HG02623 (cell line): ENCODE measurements at regions not wholly inside any gene's neighbourhood (a gene's known extent, or its start where the extent isn't known, plus 50 kb on each side); places are given as distances from the start of the nearest gene placed in this dataset.

ENCODE experiments used
- ATAC-seq: cut with Tn5 transposase; IDR thresholded peaks from one replicate; pipeline ENCODE4 v1.9.1; 2021; ENCODE audit warnings: moderate library complexity; ENCODE audit not compliant: unreplicated experiment

GRCh38 chr9:91039125-91039834, 237.7 kb downstream of the SYK start:
- ATAC-seq = no peak

- ATAC-seq = no peak
Observed at GRCh38 chr9:91039835-91040140, 238.2 kb downstream of the SYK start.

DNA sequence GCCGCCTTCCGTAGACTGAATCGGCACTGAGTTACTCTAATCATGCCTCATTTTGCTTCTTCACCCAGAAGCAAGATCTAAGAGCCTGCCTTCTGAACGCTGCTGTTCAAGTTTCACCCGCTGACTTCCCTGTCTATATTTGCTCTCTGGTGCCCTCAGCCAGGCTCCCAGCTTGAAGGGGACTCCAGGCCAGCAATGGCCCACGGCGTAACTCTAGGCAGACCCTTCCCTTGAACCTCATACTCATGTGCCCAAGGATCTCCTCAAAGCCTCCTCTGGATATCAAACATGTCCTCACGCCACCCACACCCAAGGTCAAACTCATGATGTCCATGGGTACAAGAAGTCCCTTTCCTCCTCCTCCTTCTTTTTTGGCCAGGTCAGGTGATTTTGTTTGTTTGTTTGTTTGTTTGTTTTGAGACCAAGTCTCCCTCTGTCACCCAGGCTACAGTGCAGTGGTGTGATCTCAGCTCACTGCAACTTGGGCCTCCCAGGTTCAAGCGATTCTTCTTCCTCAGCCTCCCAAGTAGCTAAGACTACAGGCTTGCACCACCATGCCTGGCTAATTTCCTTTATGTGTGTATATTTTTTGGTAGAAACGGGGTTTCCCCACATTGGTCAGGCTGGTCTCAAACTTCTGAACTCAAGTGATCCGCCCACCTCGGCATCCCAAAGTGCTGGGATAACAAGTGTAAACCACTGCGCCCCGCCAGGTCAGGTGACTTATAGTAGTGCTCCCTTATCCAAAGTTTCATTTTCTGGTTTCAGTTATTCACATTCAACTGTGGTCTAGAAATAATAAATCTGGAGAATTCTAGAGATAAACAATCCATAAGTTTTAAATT, 239.0 kb downstream of the SYK start:
- no peak for ATAC-seq

DNA sequence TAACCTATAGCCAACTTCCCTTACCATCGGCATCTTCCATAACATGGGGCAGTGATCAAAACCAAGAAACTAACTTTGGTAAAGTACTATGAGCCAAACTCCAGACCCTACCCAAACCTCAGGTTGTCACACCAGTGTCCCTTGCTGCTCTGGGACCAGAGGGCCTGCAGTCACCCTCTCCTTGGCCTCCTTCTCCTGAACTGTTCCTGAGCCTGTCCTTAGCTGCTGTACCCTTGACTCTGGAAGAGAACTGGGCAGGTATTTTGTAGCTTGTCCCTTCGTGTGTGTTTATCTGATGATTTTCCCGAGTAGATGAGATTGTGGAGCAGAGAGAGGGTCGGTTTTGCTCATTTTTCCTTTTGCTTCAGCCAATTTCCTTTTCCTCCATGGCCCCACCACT, 240.4 kb downstream of the SYK start:
- ATAC-seq = no peak

- no peak for ATAC-seq
Observed at GRCh38 chr9:91042541-91042940, 240.9 kb downstream of the SYK start.

GRCh38 chr9:91043056-91043810, 241.6 kb downstream of the SYK start:
- no peak for ATAC-seq

DNA sequence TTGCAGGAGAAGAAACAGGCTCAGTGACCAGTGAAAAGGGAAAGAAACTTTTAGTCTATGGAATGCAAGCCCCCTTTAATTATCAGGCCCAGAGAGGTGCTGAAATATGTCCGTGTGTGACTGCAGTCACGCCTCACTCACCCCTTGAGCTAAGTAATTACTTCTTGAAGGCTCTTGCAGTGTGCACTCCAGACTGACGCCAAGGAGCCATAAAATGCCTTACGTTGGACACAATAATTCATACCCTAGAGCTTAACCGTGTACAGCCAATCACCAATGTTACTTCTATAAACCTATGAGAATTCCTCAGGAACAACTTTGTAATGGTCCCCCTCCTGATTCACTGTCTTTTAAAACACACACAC, 242.2 kb downstream of the SYK start:
- ATAC-seq = no peak

DNA sequence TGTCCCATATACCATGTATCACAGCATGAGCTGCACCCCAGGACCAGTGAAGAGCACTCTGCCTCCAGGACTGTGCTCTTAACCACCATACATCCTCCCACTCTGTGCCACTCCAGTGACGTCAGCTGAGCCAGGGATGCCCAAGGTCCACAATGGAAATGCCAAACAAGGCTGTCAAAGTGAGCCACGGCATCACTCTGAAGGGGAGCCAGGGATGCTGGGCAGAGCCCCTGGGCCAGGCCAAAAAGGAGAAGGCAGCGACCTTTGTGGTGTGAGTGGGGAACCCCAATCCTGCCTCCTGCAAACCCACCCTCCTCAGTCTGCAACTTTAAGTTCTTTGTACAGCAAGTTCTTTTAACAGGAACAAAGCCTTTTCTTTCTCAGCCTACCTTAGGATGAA, 242.7 kb downstream of the SYK start:
- no peak for ATAC-seq

DNA sequence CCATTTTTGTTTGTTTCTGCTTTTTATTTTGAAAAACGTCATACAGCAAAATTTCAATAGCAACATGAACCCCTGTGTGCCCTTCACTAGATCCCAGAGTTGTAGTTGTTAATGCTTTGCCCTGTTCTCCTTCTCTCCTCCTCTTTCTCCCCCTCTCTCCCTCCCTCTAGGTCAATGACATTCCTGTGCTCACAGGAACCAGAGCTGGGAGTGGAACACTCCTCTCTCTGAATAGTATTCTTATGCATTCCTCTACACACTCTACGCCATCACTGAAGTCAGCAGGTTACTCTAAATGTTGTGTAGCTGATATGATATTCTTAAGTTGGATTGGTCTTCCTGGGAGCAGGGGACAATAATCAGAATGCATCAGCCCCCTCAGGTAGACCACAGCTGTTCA, 243.4 kb downstream of the SYK start:
- no peak for ATAC-seq

- no peak for ATAC-seq
Observed at GRCh38 chr9:91047529-91047928, 245.9 kb downstream of the SYK start.

- ATAC-seq = no peak
Observed at GRCh38 chr9:91047993-91048607, 246.5 kb downstream of the SYK start.

DNA sequence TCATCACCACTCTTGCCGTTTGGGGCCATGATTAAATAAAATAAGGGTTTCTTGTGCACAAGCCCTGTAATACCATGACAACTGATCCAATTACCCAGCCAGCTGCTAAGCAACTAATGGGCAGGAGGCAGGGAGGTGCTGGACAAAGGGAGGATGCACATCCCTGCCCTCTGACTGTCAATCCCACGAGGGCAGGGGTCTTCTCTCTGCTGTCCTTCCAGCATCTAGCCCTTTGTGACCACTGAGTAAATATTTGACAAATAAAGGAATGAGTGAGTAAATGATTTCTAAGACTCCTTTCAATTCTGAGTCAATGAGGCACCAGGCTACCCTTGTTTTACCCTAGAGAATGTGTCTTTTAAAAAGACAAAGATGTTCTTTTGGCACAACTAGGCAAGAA, 247.1 kb downstream of the SYK start:
- no peak for ATAC-seq

DNA sequence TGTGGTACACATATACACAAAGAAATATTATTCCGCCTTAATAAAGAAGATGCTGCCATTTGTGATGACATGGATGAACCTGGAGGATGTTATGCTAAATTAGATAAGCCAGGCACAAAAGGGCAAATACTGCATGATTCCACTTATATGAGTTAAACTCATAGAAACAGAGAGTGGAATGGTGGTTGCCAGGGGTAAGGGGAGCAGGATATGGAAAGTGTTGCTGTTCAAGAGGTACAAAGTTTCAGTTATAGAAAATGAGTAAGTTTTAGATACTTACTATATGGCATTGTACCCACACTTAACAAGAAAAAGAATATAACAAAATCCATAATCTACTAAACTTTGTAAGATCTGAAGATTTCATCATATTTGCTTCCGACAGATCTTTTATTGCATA, 252.2 kb downstream of the SYK start:
- no peak for ATAC-seq

DNA sequence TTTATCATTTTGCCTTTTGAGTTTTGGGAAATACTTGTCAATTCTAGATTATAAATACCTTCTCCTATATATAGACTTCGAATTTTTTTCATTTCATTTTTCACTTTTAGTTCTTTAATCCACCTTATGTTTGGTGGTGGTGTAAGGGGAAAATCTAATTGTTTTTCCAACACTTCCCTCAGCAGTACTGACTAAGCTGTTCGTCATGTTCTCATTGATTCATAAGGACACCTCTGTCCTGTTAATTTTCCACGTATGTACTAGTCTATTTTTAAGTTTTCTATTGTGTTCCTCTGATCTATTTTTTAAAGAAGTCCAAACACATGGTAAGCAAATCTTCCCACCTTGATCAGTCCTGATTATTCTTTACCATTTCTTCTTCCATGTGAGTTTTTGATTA, 254.2 kb downstream of the SYK start:
- no peak for ATAC-seq

DNA sequence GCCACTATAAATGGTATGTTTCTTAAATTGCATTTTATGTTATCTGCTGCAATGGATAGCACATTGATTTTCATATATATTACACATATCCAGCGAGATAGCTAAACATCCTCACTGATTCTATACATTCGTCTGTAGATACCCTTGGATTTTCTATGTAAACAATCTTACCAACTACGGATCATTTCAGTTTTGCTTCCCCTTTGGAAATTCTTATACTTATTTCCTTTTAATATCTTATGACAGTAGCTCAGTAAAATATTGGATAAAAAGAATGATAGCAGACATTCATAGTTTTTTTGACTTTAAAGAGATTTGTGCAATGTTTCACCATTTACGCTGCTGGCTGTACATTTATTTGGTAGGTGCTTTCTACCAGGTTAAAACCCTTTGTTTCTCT, 254.9 kb downstream of the SYK start:
- no peak for ATAC-seq

DNA sequence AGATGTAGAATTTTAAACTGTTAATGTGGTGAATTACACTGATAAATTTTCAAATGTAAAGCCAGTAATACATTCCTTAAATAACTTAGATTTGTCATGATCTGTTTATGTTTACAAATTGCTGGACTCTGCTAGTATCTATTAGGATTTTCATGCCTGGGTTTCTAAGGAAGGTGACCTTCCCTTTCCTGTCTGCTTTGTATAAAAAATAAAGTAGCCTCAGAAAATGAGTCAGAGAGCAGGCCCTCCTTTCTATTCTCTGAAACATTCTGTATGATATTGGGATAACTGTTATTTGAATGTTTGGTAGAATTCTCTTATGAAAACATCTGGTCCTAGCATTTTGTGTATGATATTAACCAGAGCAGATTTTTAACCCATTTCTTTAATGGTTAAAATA, 255.3 kb downstream of the SYK start:
- no peak for ATAC-seq

DNA sequence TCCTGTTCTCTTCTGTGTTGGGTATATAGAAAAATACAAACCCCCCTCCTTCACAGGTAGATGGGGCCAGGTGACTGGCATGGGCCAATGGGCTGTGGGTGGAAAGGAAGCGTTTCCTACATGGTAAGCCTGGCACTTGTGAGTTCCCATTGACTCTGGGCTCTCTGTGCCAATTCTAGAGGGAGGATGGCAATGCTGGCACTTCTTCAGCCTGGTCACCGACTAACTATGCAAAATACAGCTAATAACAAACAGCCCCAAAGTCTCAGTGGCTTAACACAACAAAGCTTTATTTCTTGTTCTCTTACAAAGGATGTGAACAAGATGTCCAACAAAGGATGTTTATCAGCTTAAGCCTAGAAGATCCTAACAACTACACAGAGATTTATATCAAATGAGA, 258.1 kb downstream of the SYK start:
- ATAC-seq = no peak

GRCh38 chr9:91060520-91061343, 259.1 kb downstream of the SYK start:
- ATAC-seq = no peak

- no peak for ATAC-seq
Observed at GRCh38 chr9:91061506-91061905, 259.9 kb downstream of the SYK start.

DNA sequence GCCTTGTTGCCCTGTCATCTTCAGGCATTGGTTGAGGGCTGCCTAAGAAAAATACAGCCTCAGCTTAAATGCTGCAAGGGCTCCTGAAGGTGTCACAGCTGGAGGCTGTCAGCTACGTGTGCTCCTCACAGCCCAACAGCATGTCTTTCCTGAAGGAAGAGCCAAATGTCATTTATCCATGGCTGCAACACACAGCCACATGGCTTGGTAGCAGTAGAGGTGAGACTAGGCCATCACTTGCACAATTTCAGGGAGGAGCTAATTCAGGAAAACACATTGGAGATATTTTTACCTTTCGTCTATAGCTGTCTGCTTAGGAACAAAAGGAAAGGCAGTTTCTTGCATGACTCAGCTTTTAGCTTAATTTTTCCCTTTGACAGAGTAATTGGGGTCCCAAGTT, 260.7 kb downstream of the SYK start:
- no peak for ATAC-seq

- no peak for ATAC-seq
Observed at GRCh38 chr9:91063471-91063870, 261.9 kb downstream of the SYK start.
